K562 (cell line): ENCODE measurements at regions not wholly inside any gene's neighbourhood (a gene's known extent, or its start where the extent isn't known, plus 50 kb on each side); places are given as distances from the start of the nearest gene placed in this dataset.

Experiments used
- AFF1 ChIP-seq, 2 experiments: fragments of 450-650 bp; IDR thresholded peaks; 2 replicates each; pipeline ENCODE4 v1.6.1; 2018; ENCODE audit warnings: mild to moderate bottlenecking in 2 of 2, low read depth in 1 of 2; ENCODE audit not compliant: partially characterized antibody in 2 of 2
- CHAMP1 ChIP-seq: fragments of 450-650 bp; IDR thresholded peaks from 2 replicates; pipeline ENCODE4 v1.6.1; 2016; ENCODE audit warnings: mild to moderate bottlenecking
- CUX1 ChIP-seq: fragments of 200-800 bp; sonication (Bioruptor generic); IDR thresholded peaks from 2 replicates; pipeline ENCODE4 v1.6.1; 2016; ENCODE audit warnings: missing genetic modification characterization, missing compliant biosample characterization
- DEAF1 ChIP-seq: fragments of 450-650 bp; formaldehyde crosslinking; IDR thresholded peaks from 2 replicates; pipeline ENCODE4 v1.4.0; 2020; ENCODE audit warnings: mild to moderate bottlenecking, moderate library complexity
- HNRNPLL ChIP-seq: fragments of 200-400 bp; formaldehyde crosslinking; IDR thresholded peaks from 2 replicates; pipeline ENCODE4 v1.6.1; 2017; ENCODE audit warnings: low read length, low read depth, mild to moderate bottlenecking; ENCODE audit not compliant: poor library complexity, severe bottlenecking
- TFAM ChIP-seq: fragments of 250-450 bp; sonication (Bioruptor Pico); conservative IDR thresholded peaks from 2 replicates; pipeline ENCODE4 v1.5.0; 2021; ENCODE audit warnings: mild to moderate bottlenecking, moderate library complexity
- ZNF239 ChIP-seq: fragments of 250-450 bp; sonication (Bioruptor Pico); IDR thresholded peaks from 2 replicates; pipeline ENCODE4 v1.4.0; 2020; ENCODE audit warnings: mild to moderate bottlenecking

DNA sequence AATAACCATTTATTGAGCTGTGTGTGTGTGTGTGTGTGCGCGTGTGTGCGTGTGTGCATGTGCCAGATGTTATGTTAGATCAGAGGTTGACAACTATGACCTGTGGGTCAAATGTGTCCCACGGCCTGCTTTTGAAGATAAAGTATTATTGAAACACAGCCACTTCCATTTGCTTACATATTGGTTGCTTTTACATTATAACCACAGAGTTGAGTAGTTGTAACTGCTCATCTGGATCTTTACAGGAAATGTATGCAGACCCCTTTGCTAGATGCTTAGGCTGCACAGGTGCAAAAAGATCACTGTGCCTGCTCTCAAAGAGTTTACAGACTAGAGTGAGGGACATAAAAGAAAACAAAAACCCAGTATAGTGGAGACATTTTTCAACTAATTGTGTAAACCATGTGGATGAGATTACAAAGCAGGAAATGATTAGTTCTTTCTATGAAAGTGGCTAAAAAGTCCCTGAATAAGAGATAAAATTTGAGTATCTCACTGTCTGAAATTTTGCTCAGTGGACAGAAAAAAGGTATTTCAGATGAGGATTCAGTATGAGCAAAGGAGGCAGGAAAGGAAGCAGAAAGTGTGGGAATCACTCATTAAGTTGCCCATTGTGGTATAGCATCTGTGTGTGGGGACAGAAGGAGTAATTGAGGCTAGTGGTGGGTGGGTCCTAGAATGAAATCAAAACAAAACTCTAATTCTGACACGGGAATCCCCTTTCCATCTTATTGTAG lies 188.4 kb downstream of the PAH start (continued):
- TF ChIP-seq CHAMP1 (no peak), ZNF239 (CRISPR knock-in tag) (no peak), CUX1 (CRISPR knock-in tag) (no peak), DEAF1 (no peak), TFAM (CRISPR knock-in tag) (no peak), AFF1 (IDR thresholded peaks at IDR 0.05; ENCODE audit: low read depth in 1 of 2, partially characterized antibody in 2 of 2) (no peak), HNRNPLL (no peak)
